ENCODE measurements at regions not wholly inside any gene's neighbourhood (a gene's known extent, or its start where the extent isn't known, plus 50 kb on each side); places are given as distances from the start of the nearest gene placed in this dataset.

- TF ChIP-seq, protein P1, sequence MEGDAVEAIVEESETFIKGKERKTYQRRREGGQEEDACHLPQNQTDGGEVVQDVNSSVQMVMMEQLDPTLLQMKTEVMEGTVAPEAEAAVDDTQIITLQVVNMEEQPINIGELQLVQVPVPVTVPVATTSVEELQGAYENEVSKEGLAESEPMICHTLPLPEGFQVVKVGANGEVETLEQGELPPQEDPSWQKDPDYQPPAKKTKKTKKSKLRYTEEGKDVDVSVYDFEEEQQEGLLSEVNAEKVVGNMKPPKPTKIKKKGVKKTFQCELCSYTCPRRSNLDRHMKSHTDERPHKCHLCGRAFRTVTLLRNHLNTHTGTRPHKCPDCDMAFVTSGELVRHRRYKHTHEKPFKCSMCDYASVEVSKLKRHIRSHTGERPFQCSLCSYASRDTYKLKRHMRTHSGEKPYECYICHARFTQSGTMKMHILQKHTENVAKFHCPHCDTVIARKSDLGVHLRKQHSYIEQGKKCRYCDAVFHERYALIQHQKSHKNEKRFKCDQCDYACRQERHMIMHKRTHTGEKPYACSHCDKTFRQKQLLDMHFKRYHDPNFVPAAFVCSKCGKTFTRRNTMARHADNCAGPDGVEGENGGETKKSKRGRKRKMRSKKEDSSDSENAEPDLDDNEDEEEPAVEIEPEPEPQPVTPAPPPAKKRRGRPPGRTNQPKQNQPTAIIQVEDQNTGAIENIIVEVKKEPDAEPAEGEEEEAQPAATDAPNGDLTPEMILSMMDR (IDR thresholded peaks at IDR 0.05), result no peak
- TF ChIP-seq ZFX (IDR thresholded peaks at IDR 0.05; ENCODE audit: borderline replicate concordance), result no peak
These were observed 701.7 kb downstream of the RWDD3 start for GRCh38 chr1:95935719-95936118.
